Body of pancreas (tissue), 4 donors: ENCODE measurements at regions not wholly inside any gene's neighbourhood (a gene's known extent, or its start where the extent isn't known, plus 50 kb on each side); places are given as distances from the start of the nearest gene placed in this dataset.
"Not testable (repeated sequence)": the region's sequence is repeated elsewhere in the genome, so short reads cannot be mapped to it uniquely, and the experiment has no call there.

ENCODE experiments used
- ATAC-seq: fragments of 150-250 bp; one replicate; pipeline ENCODE4 v1.9.1; 2016
- DNase-seq, 4 donors: peaks; one replicate each; pipeline ENCODE4 v3.0.0-alpha.2; 2019
- H3K27ac ChIP-seq, 4 donors: fragments of 200-600 bp; sonication (generic); 1 replicate in 3 of 4; 2 replicates in 1 of 4; pipeline versions ENCODE4 v1.5.1 to v1.6.1; 2016 to 2019; ENCODE audit warnings: mild to moderate bottlenecking in 1 of 4, mixed read lengths in 1 of 4, moderate library complexity in 1 of 4
- H3K27me3 ChIP-seq, 2 donors: fragments of 200-600 bp; sonication (generic); one replicate each; pipeline ENCODE4 v1.6.0; 2016; ENCODE audit warnings: mild to moderate bottlenecking in 1 of 2
- H3K36me3 ChIP-seq, 2 donors: fragments of 200-600 bp; sonication (generic); replicated peaks in 1 of 2; 2 replicates each; pipeline ENCODE4 v1.5.1; 2016; ENCODE audit warnings: low read depth in 2 of 2; ENCODE audit not compliant: insufficient read depth in 1 of 2
- H3K4me1 ChIP-seq: fragments of 200-600 bp; sonication (generic); one replicate; pipeline ENCODE4 v1.6.0; 2016
- H3K4me3 ChIP-seq, 2 donors: fragments of 200-600 bp; sonication (generic); 1 replicate in 1 of 2; 2 replicates in 1 of 2; pipeline ENCODE4 v1.5.1; 2016 to 2019
- H3K9me3 ChIP-seq, 3 donors: fragments of 200-600 bp; sonication (generic); 1 replicate in 2 of 3; 2 replicates in 1 of 3; pipeline ENCODE4 v1.5.1; 2016
- CTCF ChIP-seq, 7 experiments: fragments of 450-650 bp in 4 of 7; fragments of 200-600 bp in 3 of 7; sonication (generic) in 3 of 7; IDR thresholded peaks; one replicate each; pipeline ENCODE4 v1.5.1; 2016 to 2019; ENCODE audit warnings: antibody characterized with exemption in 7 of 7
- POLR2A ChIP-seq, 3 donors: fragments of 450-650 bp; IDR thresholded peaks; one replicate each; pipeline ENCODE4 v1.6.1; 2016; ENCODE audit warnings: antibody characterized with exemption in 3 of 3, mild to moderate bottlenecking in 2 of 3
- WGBS, 2 donors: methylation state at CpG; one replicate each; pipeline ENCODE4 v1.1.5; 2017; 5-methylcytosine and 5-hydroxymethylcytosine counted together
- intact Hi-C: fragments of 100-400 bp; cut with DNase I; formaldehyde crosslinking; loops from one replicate; pipeline ENCODE4 v1.15.1; 2023

GRCh38 chr1:182253319-182253860 lies 138.2 kb downstream of the GLUL start:
- Histone ChIP-seq H3K27me3 (no peaks in the 10 kb centered on the region), H3K9me3 (no peaks in the 10 kb centered on the region), H3K36me3 (no peaks in the 10 kb centered on the region), H3K4me3 (no peak overlapping the region), H3K27ac (no peak overlapping the region), H3K4me1 (no peaks in the 10 kb centered on the region)
- ATAC-seq: no peak
- no peak for DNase-seq
- 65 to 67% methylated on average over 7 of the region's 7 CpGs for WGBS, 2 donors
- intact Hi-C loops: no loop called here
- TF ChIP-seq POLR2A (IDR thresholded peaks at IDR 0.05): no peak
- no peak for TF ChIP-seq CTCF (IDR thresholded peaks at IDR 0.05)

GRCh38 chr1:182251561-182251960 lies 140.0 kb downstream of the GLUL start:
- no peaks in the 10 kb centered on the region for H3K9me3 ChIP-seq
- intact Hi-C loops: no loop called here
- H3K36me3 ChIP-seq: no peaks in the 10 kb centered on the region
- no peaks in the 10 kb centered on the region for H3K27me3 ChIP-seq
- ATAC-seq: no peak
- no peak for DNase-seq
- TF ChIP-seq POLR2A (IDR thresholded peaks at IDR 0.05) (no peak), CTCF (IDR thresholded peaks at IDR 0.05) (no peak)
- H3K4me1 ChIP-seq: no peaks in the 10 kb centered on the region
- 86 to 91% methylated on average over 1 of the region's 1 CpG for WGBS, 2 donors
- no peak overlapping the region for H3K4me3 ChIP-seq
- H3K27ac ChIP-seq: no peak overlapping the region

GRCh38 chr1:182249201-182249676 lies 142.4 kb downstream of the GLUL start:
- Histone ChIP-seq H3K4me1 (no peaks in the 10 kb centered on the region), H3K27ac (no peak overlapping the region), H3K4me3 (no peak overlapping the region), H3K9me3 (no peaks in the 10 kb centered on the region), H3K36me3 (no peaks in the 10 kb centered on the region), H3K27me3 (no peaks in the 10 kb centered on the region)
- TF ChIP-seq POLR2A (IDR thresholded peaks at IDR 0.05) (no peak), CTCF (IDR thresholded peaks at IDR 0.05) (no peak)
- peak; percentile 13 to 40 (median 22) for DNase-seq
- WGBS, 2 donors: 50 to 55% methylated on average over 13 to 14 of the region's 15 CpGs
- intact Hi-C loops: no loop called here
- ATAC-seq: no peak

DNA sequence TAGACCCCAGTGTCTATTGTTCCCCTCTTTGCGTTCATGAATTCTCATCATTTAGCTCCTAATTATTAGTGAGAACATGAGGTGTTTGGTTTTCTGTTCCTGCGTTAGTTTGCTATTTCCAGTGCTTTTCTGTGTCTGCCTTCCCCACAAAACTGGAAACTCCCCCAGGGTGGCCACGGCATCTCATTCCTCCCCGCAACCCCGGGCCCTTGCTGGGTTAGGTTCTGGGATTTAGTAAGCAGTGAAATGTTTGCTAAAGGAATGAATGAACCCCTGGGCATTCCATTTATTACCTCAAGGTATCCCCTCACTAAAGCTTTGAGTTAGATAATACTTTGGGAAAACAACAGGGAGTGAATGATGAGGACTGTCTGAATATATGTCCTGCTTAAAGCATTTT lies 142.9 kb downstream of the GLUL start:
- 90% methylated on average over 5 of the region's 5 CpGs for WGBS, 2 donors
- intact Hi-C loops: no loop called here

DNA sequence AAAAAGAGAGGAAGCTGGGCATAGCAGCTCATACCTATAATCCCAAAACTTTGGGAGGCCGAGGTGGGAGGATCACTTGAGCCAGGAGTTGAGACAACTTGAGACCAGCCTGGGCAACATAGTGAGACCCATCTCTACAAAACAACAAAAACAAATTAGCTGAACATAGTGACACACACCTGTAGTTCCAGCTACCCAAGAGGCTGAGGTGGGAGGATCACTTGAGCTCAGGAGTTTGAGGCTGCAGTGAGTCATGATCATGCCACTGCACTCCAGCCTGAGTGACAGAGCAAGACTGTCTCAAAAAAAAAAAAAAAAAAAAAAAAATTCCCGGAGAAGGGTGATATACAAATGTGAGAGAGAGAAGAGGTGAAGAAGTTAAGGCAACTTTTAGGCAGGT lies 143.8 kb downstream of the GLUL start:
- ATAC-seq, intact Hi-C loops, H3K4me1 ChIP-seq, H3K27me3 ChIP-seq, H3K9me3 ChIP-seq, H3K4me3 ChIP-seq, DNase-seq, H3K36me3 ChIP-seq, H3K27ac ChIP-seq: not testable (repeated sequence)
- WGBS, 2 donors: 90 to 97% methylated on average over 2 of the region's 2 CpGs

More for the DNA sequence above, 142.9 kb downstream of the GLUL start:
- DNase-seq: no peak
- Histone ChIP-seq H3K9me3 (no peaks in the 10 kb centered on the region), H3K4me1 (no peaks in the 10 kb centered on the region), H3K27ac (no peak overlapping the region), H3K27me3 (no peaks in the 10 kb centered on the region), H3K36me3 (no peaks in the 10 kb centered on the region), H3K4me3 (no peak overlapping the region)
- TF ChIP-seq POLR2A (IDR thresholded peaks at IDR 0.05): no peak
- TF ChIP-seq CTCF (IDR thresholded peaks at IDR 0.05): no peak
- ATAC-seq: no peak
